Sigmoid colon (tissue), 6 donors: ENCODE measurements at regions not wholly inside any gene's neighbourhood (a gene's known extent, or its start where the extent isn't known, plus 50 kb on each side); places are given as distances from the start of the nearest gene placed in this dataset.

Experiments
- DNase-seq: peaks from one replicate; pipeline ENCODE4 v3.0.0-alpha.2; 2019
- H3K27ac ChIP-seq, 4 donors: fragments of 200-600 bp; sonication (generic); one replicate each; pipeline ENCODE4 v1.5.1; 2016 to 2019; ENCODE audit warnings: mild to moderate bottlenecking in 1 of 4
- H3K27me3 ChIP-seq, 3 donors: fragments of 200-600 bp; sonication (generic); one replicate each; pipeline ENCODE4 v1.5.1; 2019; ENCODE audit warnings: mild to moderate bottlenecking in 1 of 3
- H3K36me3 ChIP-seq, 4 donors: fragments of 200-600 bp; sonication (generic); one replicate each; pipeline ENCODE4 v1.5.1; 2016 to 2019
- H3K4me1 ChIP-seq, 4 donors: fragments of 200-600 bp; sonication (generic); one replicate each; pipeline ENCODE4 v1.5.1; 2017 to 2019
- H3K4me3 ChIP-seq, 4 donors: fragments of 200-600 bp; sonication (generic); one replicate each; pipeline ENCODE4 v1.5.1; 2017 to 2019; ENCODE audit warnings: mild to moderate bottlenecking in 2 of 4, moderate library complexity in 1 of 4
- H3K9me3 ChIP-seq, 4 donors: fragments of 200-600 bp in 3 of 4; sonication (generic) in 3 of 4; one replicate each; pipeline versions ENCODE4 v1.5.1 to v1.6.1; 2013 to 2019
- CTCF ChIP-seq, 4 experiments: fragments of 450-650 bp in 3 of 4; fragments of 200-600 bp in 1 of 4; IDR thresholded peaks; one replicate each; pipeline ENCODE4 v1.5.1; 2016 to 2019; ENCODE audit warnings: antibody characterized with exemption in 4 of 4, mild to moderate bottlenecking in 3 of 4, moderate library complexity in 2 of 4
- EP300 ChIP-seq, 4 donors: sonication (generic); formaldehyde crosslinking; IDR thresholded peaks; one replicate each; pipeline ENCODE4 v1.6.1; 2017; ENCODE audit warnings: antibody characterized with exemption in 4 of 4
- POLR2A ChIP-seq, 2 donors: fragments of 450-650 bp; IDR thresholded peaks; one replicate each; pipeline ENCODE4 v1.6.1; 2016; ENCODE audit warnings: antibody characterized with exemption in 2 of 2, mild to moderate bottlenecking in 2 of 2, moderate library complexity in 2 of 2
- POLR2AphosphoS5 ChIP-seq, 4 donors: sonication (generic); formaldehyde crosslinking; IDR thresholded peaks; one replicate each; pipeline ENCODE4 v1.6.1; 2017; ENCODE audit warnings: antibody characterized with exemption in 4 of 4
- WGBS, 2 donors: extraction: QIAGEN DNeasy Blood & Tissue Kit; methylation state at CpG; one replicate each; pipeline ENCODE4 v1.1.7; 2013; 5-methylcytosine and 5-hydroxymethylcytosine counted together
- intact Hi-C: fragments of 100-400 bp; cut with DNase I; formaldehyde crosslinking; loops from one replicate; pipeline ENCODE4 v1.15.1; 2023
- donor health status: healthy with polysubstance abuse.
- donor health status: healthy.

GRCh38 chr22:26851125-26851524 lies 193.7 kb downstream of the MIAT start:
- no peaks in the 10 kb centered on the region for H3K4me1 ChIP-seq
- no peak overlapping the region for H3K27ac ChIP-seq
- WGBS, 2 donors, result 79 to 80% methylated on average over 1 of the region's 1 CpG
- H3K4me3 ChIP-seq, result no peak overlapping the region
- intact Hi-C loops, result no loop called here
- no peak for TF ChIP-seq POLR2AphosphoS5 (IDR thresholded peaks at IDR 0.05)
- no peak for TF ChIP-seq CTCF (IDR thresholded peaks at IDR 0.05)
- no peak for TF ChIP-seq EP300 (IDR thresholded peaks at IDR 0.05)
- no peak for TF ChIP-seq POLR2A (IDR thresholded peaks at IDR 0.05)
- DNase-seq, result no peak
- H3K9me3 ChIP-seq, result no peaks in the 10 kb centered on the region
- H3K36me3 ChIP-seq, result no peaks in the 10 kb centered on the region
- no peaks in the 10 kb centered on the region for H3K27me3 ChIP-seq

- no peak overlapping the region for H3K27ac ChIP-seq
- H3K4me1 ChIP-seq, result no peaks in the 10 kb centered on the region
- no peaks in the 10 kb centered on the region for H3K9me3 ChIP-seq
- TF ChIP-seq POLR2AphosphoS5 (IDR thresholded peaks at IDR 0.05), result no peak
- intact Hi-C loops, result no loop called here
- no peaks in the 10 kb centered on the region for H3K36me3 ChIP-seq
- whole genome bisulfite sequencing, 2 donors, result 51 to 53% methylated on average over 6 of the region's 6 CpGs
- H3K4me3 ChIP-seq, result no peak overlapping the region
- H3K27me3 ChIP-seq, result no peaks in the 10 kb centered on the region
- peak; percentile 15 for DNase-seq
Measured at GRCh38 chr22:26852176-26852575, 194.8 kb downstream of the MIAT start.

- TF ChIP-seq POLR2AphosphoS5 (IDR thresholded peaks at IDR 0.05) (no peak), POLR2A (IDR thresholded peaks at IDR 0.05) (no peak), CTCF (IDR thresholded peaks at IDR 0.05) (no peak), EP300 (IDR thresholded peaks at IDR 0.05) (no peak)
- intact Hi-C loops, result no loop called here
- no peaks in the 10 kb centered on the region for H3K4me1 ChIP-seq
- H3K27me3 ChIP-seq, result no peaks in the 10 kb centered on the region
- 83 to 84% methylated on average over 4 of the region's 4 CpGs for WGBS, 2 donors
- H3K27ac ChIP-seq, result no peak overlapping the region
- no peaks in the 10 kb centered on the region for H3K36me3 ChIP-seq
- no peak overlapping the region for H3K4me3 ChIP-seq
- no peak for DNase-seq
- H3K9me3 ChIP-seq, result no peaks in the 10 kb centered on the region
Measured at GRCh38 chr22:26853071-26853470, 195.7 kb downstream of the MIAT start.

- H3K9me3 ChIP-seq, result no peaks in the 10 kb centered on the region
- H3K36me3 ChIP-seq, result no peaks in the 10 kb centered on the region
- no peaks in the 10 kb centered on the region for H3K27me3 ChIP-seq
- DNase-seq, result no peak
- no peaks in the 10 kb centered on the region for H3K4me1 ChIP-seq
- TF ChIP-seq POLR2A (IDR thresholded peaks at IDR 0.05), result no peak
- TF ChIP-seq EP300 (IDR thresholded peaks at IDR 0.05), result no peak
- no peak for TF ChIP-seq POLR2AphosphoS5 (IDR thresholded peaks at IDR 0.05)
- no peak for TF ChIP-seq CTCF (IDR thresholded peaks at IDR 0.05)
- intact Hi-C loops, result no loop called here
- no peak overlapping the region for H3K27ac ChIP-seq
- no peak overlapping the region for H3K4me3 ChIP-seq
- 88 to 92% methylated on average over 2 of the region's 2 CpGs for WGBS, 2 donors
Measured at GRCh38 chr22:26853495-26853894, 196.1 kb downstream of the MIAT start.

- H3K27me3 ChIP-seq, result no peaks in the 10 kb centered on the region
- H3K4me1 ChIP-seq, result no peaks in the 10 kb centered on the region
- 71 to 83% methylated on average over 5 of the region's 5 CpGs for WGBS, 2 donors
- no peak for DNase-seq
- no peaks in the 10 kb centered on the region for H3K9me3 ChIP-seq
- intact Hi-C loops, result no loop called here
- no peak overlapping the region for H3K27ac ChIP-seq
- no peak for TF ChIP-seq POLR2AphosphoS5 (IDR thresholded peaks at IDR 0.05)
- no peak for TF ChIP-seq CTCF (IDR thresholded peaks at IDR 0.05)
- TF ChIP-seq POLR2A (IDR thresholded peaks at IDR 0.05), result no peak
- no peak for TF ChIP-seq EP300 (IDR thresholded peaks at IDR 0.05)
- no peaks in the 10 kb centered on the region for H3K36me3 ChIP-seq
- no peak overlapping the region for H3K4me3 ChIP-seq
Measured at GRCh38 chr22:26857169-26857568, 199.8 kb downstream of the MIAT start.
